SK-N-SH (cell line): ENCODE measurements at regions not wholly inside any gene's neighbourhood (a gene's known extent, or its start where the extent isn't known, plus 50 kb on each side); places are given as distances from the start of the nearest gene placed in this dataset.

Experiments used
- CTCF ChIA-PET: fragments of 300-600, 350-600 bp; formaldehyde crosslinking; extraction: SDS; loops from one replicate; lab custom pipeline; 2021; lab: Yijun Ruan, JAX
- POLR2A ChIA-PET: fragments of 350-600 bp; sonication (Branson Sonifier 250); formaldehyde crosslinking; extraction: SDS; loops from one replicate; lab custom pipeline; 2020; ENCODE audit warnings: antibody characterized with exemption, inconsistent platforms; lab: Yijun Ruan, JAX
- DNase-seq: peaks from one replicate; pipeline ENCODE4 v3.0.0; 2012
- H2AFZ ChIP-seq: fragments of 200-600 bp; sonication (generic); 2 replicates; pipeline ENCODE4 v1.8.1; 2016; ENCODE audit warnings: antibody characterized with exemption, mild to moderate bottlenecking, low read depth
- H3F3A ChIP-seq: fragments of 200-600 bp; sonication (generic); replicated peaks from 2 replicates; pipeline ENCODE3; 2016; ENCODE audit warnings: antibody characterized with exemption, mild to moderate bottlenecking; ENCODE audit not compliant: insufficient read depth
- H3K27ac ChIP-seq, 2 experiments: fragments of 200-500 bp in 1 of 2; fragments of 200-600 bp in 1 of 2; sonication (Bioruptor generic) in 1 of 2; sonication (generic), shearing (Covaris generic) in 1 of 2; 2 replicates each; pipeline versions ENCODE4 v1.5.1 to v1.6.1; 2014 to 2016; ENCODE audit warnings: low read depth in 2 of 2, inconsistent platforms in 1 of 2, low read length in 1 of 2, mild to moderate bottlenecking in 1 of 2, mixed read lengths in 1 of 2
- H3K27me3 ChIP-seq: fragments of 200-600 bp; sonication (generic), shearing (Covaris generic); 2 replicates; pipeline ENCODE4 v1.6.1; 2016; ENCODE audit warnings: mixed run types; ENCODE audit not compliant: insufficient read depth
- H3K36me3 ChIP-seq, 2 experiments: fragments of 200-500 bp in 1 of 2; fragments of 200-600 bp in 1 of 2; sonication (Bioruptor generic) in 1 of 2; sonication (generic) in 1 of 2; replicated peaks in 1 of 2; 2 replicates each; pipeline versions ENCODE3 to v1.5.1; 2014 to 2016; ENCODE audit warnings: low read length in 1 of 2, mild to moderate bottlenecking in 1 of 2; ENCODE audit not compliant: insufficient read depth in 2 of 2, control insufficient read depth in 1 of 2
- H3K4me1 ChIP-seq, 2 experiments: fragments of 200-500 bp in 1 of 2; fragments of 200-600 bp in 1 of 2; sonication (Bioruptor generic) in 1 of 2; sonication (generic), shearing (Covaris generic) in 1 of 2; 2 replicates each; pipeline versions ENCODE4 v1.5.1 to v1.6.1; 2014 to 2016; ENCODE audit warnings: low read depth in 1 of 2, low read length in 1 of 2, mixed run types in 1 of 2; ENCODE audit not compliant: insufficient read depth in 2 of 2, control insufficient read depth in 1 of 2
- H3K4me2 ChIP-seq: fragments of 200-600 bp; sonication (generic), shearing (Covaris generic); 2 replicates; pipeline ENCODE4 v1.6.1; 2017; ENCODE audit warnings: mixed run types
- H3K4me3 ChIP-seq, 2 experiments: fragments of 200-500 bp in 1 of 2; fragments of 200-600 bp in 1 of 2; sonication (Bioruptor generic) in 1 of 2; sonication (generic), shearing (Covaris generic) in 1 of 2; 2 replicates each; pipeline versions ENCODE4 v1.5.1 to v1.8.1; 2014 to 2016; ENCODE audit warnings: low read depth in 2 of 2, inconsistent platforms in 1 of 2, low read length in 1 of 2, mild to moderate bottlenecking in 1 of 2, mixed read lengths in 1 of 2, moderate library complexity in 1 of 2
- H3K79me2 ChIP-seq: fragments of 200-600 bp; sonication (generic); 2 replicates; pipeline ENCODE4 v1.8.1; 2017; ENCODE audit warnings: mild to moderate bottlenecking; ENCODE audit not compliant: insufficient read depth
- H3K9ac ChIP-seq: fragments of 200-600 bp; sonication (generic); 2 replicates; pipeline ENCODE4 v1.6.1; 2017; ENCODE audit warnings: mixed run types
- H3K9me2 ChIP-seq: fragments of 200-600 bp; sonication (generic); 2 replicates; pipeline ENCODE4 v1.6.1; 2017; ENCODE audit warnings: mixed run types
- H3K9me3 ChIP-seq: fragments of 200-600 bp; sonication (generic); 2 replicates; pipeline ENCODE4 v1.6.1; 2017; ENCODE audit warnings: mixed run types, mild to moderate bottlenecking, moderate library complexity
- H4K20me1 ChIP-seq: fragments of 200-600 bp; sonication (generic); 2 replicates; pipeline ENCODE4 v1.6.1; 2017; ENCODE audit warnings: mild to moderate bottlenecking, mixed run types; ENCODE audit not compliant: insufficient read depth
- CHD2 ChIP-seq: fragments of 150-350 bp; IDR thresholded peaks from 2 replicates; pipeline ENCODE4 v1.6.1; 2018; ENCODE audit warnings: low read length; ENCODE audit not compliant: partially characterized antibody
- EP300 ChIP-seq, 2 experiments: IDR thresholded peaks; 2 replicates each; pipeline versions ENCODE4 v1.4.0 to v1.6.1; 2012; ENCODE audit warnings: borderline replicate concordance in 1 of 2, low read depth in 1 of 2, low read length in 1 of 2
- JUND ChIP-seq: IDR thresholded peaks from 2 replicates; pipeline ENCODE4 v1.4.0; 2012
- MEF2A ChIP-seq: IDR thresholded peaks from 2 replicates; pipeline ENCODE4 v1.4.0; 2012; ENCODE audit warnings: low read depth, borderline replicate concordance
- NRF1 ChIP-seq: IDR thresholded peaks from 2 replicates; pipeline ENCODE4 v1.6.1; 2012; ENCODE audit warnings: low read depth, mild to moderate bottlenecking, low read length
- POLR2AphosphoS5 ChIP-seq: IDR thresholded peaks from 2 replicates; pipeline ENCODE4 v1.6.1; 2012; ENCODE audit warnings: low read depth, low read length
- RAD21 ChIP-seq: IDR thresholded peaks from 2 replicates; pipeline ENCODE4 v1.6.1; 2012; ENCODE audit warnings: mild to moderate bottlenecking, low read length
- RCOR1 ChIP-seq: fragments of 150-350 bp; IDR thresholded peaks from 2 replicates; pipeline ENCODE4 v1.6.1; 2017; ENCODE audit warnings: antibody characterized with exemption, low read length
- TAF1 ChIP-seq: IDR thresholded peaks from 2 replicates; pipeline ENCODE4 v1.6.1; 2012; ENCODE audit warnings: low read depth, mild to moderate bottlenecking, low read length, moderate library complexity, borderline replicate concordance
- TCF12 ChIP-seq: IDR thresholded peaks from 2 replicates; pipeline ENCODE4 v1.4.0; 2012
- YY1 ChIP-seq: IDR thresholded peaks from 2 replicates; pipeline ENCODE4 v1.4.0; 2012; ENCODE audit warnings: low read depth, mild to moderate bottlenecking
- WGBS: methylation state at CpG from one replicate; pipeline ENCODE4 v1.1.6; 2017; ENCODE audit warnings: low lambda C conversion rate; 5-methylcytosine and 5-hydroxymethylcytosine counted together
- TF ChIP-seq, protein P1 (sequence below): IDR thresholded peaks from 2 replicates; pipeline ENCODE4 v1.6.1; 2012; ENCODE audit warnings: mild to moderate bottlenecking, low read depth, low read length, moderate library complexity
- TF ChIP-seq, protein P2 (sequence below): fragments of 150-350 bp; IDR thresholded peaks from 2 replicates; pipeline ENCODE4 v1.6.1; 2017; ENCODE audit warnings: antibody characterized with exemption, low read length, low read depth, borderline replicate concordance
- TF ChIP-seq, protein P3 (sequence below): fragments of 150-350 bp; IDR thresholded peaks from 2 replicates; pipeline ENCODE4 v1.6.1; 2016; ENCODE audit warnings: mild to moderate bottlenecking, low read depth, low read length
- TF ChIP-seq, protein P4 (sequence below): IDR thresholded peaks from 2 replicates; pipeline ENCODE4; 2012
- TF ChIP-seq, protein P5 (sequence below): IDR thresholded peaks from 2 replicates; pipeline ENCODE4 v1.4.0; 2012; ENCODE audit warnings: low read depth, borderline replicate concordance

DNA sequence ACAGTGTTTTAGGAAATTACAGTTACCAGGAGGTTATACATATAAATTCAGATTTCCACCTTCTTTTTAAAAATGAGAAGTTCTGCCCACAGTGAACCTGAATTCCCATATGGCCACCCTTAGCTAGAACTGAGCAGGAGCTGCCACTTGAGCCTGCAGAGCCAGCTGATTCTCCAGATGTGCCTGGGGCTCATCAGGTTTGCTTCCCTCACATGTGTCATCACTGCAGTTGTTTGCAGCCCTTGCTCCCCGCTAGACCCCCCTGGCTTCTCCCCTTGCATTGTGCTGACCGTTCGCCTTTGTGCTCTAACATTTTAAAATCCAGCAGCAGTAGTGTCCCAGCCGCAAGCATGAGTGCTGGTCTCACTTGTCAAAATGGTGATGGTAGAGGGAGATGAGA, 131.1 kb downstream of the UTRN start:
- ChIA-PET CTCF (no interaction called here), POLR2A (no interaction called here)
- H4K20me1 ChIP-seq: no peaks in the 10 kb centered on the region
- no peaks in the 10 kb centered on the region for H3K9me2 ChIP-seq
- no peak overlapping the region for H3K9ac ChIP-seq
- no peak for DNase-seq
- WGBS: 11% methylated on average over 3 of the region's 4 CpGs
- peak overlapping the region in 1 of 2 experiments; percentile 76; a peak in 2 of 4 replicates for H3K27ac ChIP-seq
- no peak for TF ChIP-seq CHD2
- no peak for TF ChIP-seq POLR2AphosphoS5
- TF ChIP-seq, protein P1, sequence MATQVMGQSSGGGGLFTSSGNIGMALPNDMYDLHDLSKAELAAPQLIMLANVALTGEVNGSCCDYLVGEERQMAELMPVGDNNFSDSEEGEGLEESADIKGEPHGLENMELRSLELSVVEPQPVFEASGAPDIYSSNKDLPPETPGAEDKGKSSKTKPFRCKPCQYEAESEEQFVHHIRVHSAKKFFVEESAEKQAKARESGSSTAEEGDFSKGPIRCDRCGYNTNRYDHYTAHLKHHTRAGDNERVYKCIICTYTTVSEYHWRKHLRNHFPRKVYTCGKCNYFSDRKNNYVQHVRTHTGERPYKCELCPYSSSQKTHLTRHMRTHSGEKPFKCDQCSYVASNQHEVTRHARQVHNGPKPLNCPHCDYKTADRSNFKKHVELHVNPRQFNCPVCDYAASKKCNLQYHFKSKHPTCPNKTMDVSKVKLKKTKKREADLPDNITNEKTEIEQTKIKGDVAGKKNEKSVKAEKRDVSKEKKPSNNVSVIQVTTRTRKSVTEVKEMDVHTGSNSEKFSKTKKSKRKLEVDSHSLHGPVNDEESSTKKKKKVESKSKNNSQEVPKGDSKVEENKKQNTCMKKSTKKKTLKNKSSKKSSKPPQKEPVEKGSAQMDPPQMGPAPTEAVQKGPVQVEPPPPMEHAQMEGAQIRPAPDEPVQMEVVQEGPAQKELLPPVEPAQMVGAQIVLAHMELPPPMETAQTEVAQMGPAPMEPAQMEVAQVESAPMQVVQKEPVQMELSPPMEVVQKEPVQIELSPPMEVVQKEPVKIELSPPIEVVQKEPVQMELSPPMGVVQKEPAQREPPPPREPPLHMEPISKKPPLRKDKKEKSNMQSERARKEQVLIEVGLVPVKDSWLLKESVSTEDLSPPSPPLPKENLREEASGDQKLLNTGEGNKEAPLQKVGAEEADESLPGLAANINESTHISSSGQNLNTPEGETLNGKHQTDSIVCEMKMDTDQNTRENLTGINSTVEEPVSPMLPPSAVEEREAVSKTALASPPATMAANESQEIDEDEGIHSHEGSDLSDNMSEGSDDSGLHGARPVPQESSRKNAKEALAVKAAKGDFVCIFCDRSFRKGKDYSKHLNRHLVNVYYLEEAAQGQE: no peak
- TF ChIP-seq RAD21: no peak
- no peak for TF ChIP-seq NRF1
- TF ChIP-seq TCF12: no peak
- TF ChIP-seq MEF2A: no peak
- TF ChIP-seq, protein P2, sequence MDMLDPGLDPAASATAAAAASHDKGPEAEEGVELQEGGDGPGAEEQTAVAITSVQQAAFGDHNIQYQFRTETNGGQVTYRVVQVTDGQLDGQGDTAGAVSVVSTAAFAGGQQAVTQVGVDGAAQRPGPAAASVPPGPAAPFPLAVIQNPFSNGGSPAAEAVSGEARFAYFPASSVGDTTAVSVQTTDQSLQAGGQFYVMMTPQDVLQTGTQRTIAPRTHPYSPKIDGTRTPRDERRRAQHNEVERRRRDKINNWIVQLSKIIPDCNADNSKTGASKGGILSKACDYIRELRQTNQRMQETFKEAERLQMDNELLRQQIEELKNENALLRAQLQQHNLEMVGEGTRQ: no peak
- no peak for TF ChIP-seq EP300 (IDR thresholded peaks at IDR 0.05; ENCODE audit: borderline replicate concordance in 1 of 2, low read depth in 1 of 2, low read length in 1 of 2)
- no peak for TF ChIP-seq RCOR1
- no peak for TF ChIP-seq TAF1
- TF ChIP-seq, protein P3, sequence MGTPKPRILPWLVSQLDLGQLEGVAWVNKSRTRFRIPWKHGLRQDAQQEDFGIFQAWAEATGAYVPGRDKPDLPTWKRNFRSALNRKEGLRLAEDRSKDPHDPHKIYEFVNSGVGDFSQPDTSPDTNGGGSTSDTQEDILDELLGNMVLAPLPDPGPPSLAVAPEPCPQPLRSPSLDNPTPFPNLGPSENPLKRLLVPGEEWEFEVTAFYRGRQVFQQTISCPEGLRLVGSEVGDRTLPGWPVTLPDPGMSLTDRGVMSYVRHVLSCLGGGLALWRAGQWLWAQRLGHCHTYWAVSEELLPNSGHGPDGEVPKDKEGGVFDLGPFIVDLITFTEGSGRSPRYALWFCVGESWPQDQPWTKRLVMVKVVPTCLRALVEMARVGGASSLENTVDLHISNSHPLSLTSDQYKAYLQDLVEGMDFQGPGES: no peak
- TF ChIP-seq, protein P4, sequence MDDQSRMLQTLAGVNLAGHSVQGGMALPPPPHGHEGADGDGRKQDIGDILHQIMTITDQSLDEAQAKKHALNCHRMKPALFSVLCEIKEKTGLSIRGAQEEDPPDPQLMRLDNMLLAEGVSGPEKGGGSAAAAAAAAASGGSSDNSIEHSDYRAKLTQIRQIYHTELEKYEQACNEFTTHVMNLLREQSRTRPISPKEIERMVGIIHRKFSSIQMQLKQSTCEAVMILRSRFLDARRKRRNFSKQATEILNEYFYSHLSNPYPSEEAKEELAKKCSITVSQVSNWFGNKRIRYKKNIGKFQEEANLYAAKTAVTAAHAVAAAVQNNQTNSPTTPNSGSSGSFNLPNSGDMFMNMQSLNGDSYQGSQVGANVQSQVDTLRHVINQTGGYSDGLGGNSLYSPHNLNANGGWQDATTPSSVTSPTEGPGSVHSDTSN: no peak
- TF ChIP-seq, protein P5, sequence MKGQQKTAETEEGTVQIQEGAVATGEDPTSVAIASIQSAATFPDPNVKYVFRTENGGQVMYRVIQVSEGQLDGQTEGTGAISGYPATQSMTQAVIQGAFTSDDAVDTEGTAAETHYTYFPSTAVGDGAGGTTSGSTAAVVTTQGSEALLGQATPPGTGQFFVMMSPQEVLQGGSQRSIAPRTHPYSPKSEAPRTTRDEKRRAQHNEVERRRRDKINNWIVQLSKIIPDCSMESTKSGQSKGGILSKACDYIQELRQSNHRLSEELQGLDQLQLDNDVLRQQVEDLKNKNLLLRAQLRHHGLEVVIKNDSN: no peak
- no peak for TF ChIP-seq JUND
- no peak for TF ChIP-seq YY1
- no peaks in the 10 kb centered on the region for H3K9me3 ChIP-seq
- no peaks in the 10 kb centered on the region for H3K4me1 ChIP-seq
- H3K4me3 ChIP-seq: no peak overlapping the region
- no peaks in the 10 kb centered on the region for H3K27me3 ChIP-seq
- peaks cover 12% of the 10 kb centered on the region for H3F3A ChIP-seq
- H2AFZ ChIP-seq: no peak overlapping the region
- H3K4me2 ChIP-seq: peak overlapping the region; percentile 37; the same call in 1 of the 2 replicates
- H3K36me3 ChIP-seq: no peaks in the 10 kb centered on the region
- peaks cover 15% of the 10 kb centered on the region for H3K79me2 ChIP-seq
